Tibial artery (tissue), 4 donors: ENCODE measurements at regions not wholly inside any gene's neighbourhood (a gene's known extent, or its start where the extent isn't known, plus 50 kb on each side); places are given as distances from the start of the nearest gene placed in this dataset.

Source experiments
- DNase-seq, 2 donors: peaks; one replicate each; pipeline ENCODE4 v3.0.0-alpha.2; 2019
- H3K27ac ChIP-seq, 2 donors: fragments of 200-600 bp; sonication (generic) in 1 of 2; 1 replicate in 1 of 2; 2 replicates in 1 of 2; pipeline ENCODE4 v1.5.1; 2018 to 2019; ENCODE audit warnings: mild to moderate bottlenecking in 1 of 2
- H3K27me3 ChIP-seq, 2 donors: fragments of 200-600 bp; sonication (generic) in 1 of 2; one replicate each; pipeline versions ENCODE4 v1.5.1 to v1.6.0; 2016 to 2019
- H3K36me3 ChIP-seq, 3 donors: fragments of 200-600 bp; sonication (generic) in 2 of 3; one replicate each; pipeline ENCODE4 v1.5.1; 2016 to 2019; ENCODE audit warnings: mild to moderate bottlenecking in 2 of 3
- H3K4me1 ChIP-seq, 4 donors: fragments of 200-600 bp; sonication (generic) in 2 of 4; 1 replicate in 3 of 4; 2 replicates in 1 of 4; pipeline ENCODE4 v1.5.1; 2016 to 2019
- H3K4me3 ChIP-seq, 2 donors: fragments of 200-600 bp; sonication (generic) in 1 of 2; 1 replicate in 1 of 2; 2 replicates in 1 of 2; pipeline ENCODE4 v1.5.1; 2018 to 2019; ENCODE audit warnings: mild to moderate bottlenecking in 2 of 2
- H3K9me3 ChIP-seq, 3 donors: fragments of 200-600 bp; sonication (generic) in 1 of 3; one replicate each; pipeline ENCODE4 v1.5.1; 2016 to 2019
- intact Hi-C: fragments of 100-400 bp; cut with DNase I; formaldehyde crosslinking; loops from one replicate; pipeline ENCODE4 v1.15.0; 2023; ENCODE audit warnings: low total_unique reads
- TF ChIP-seq, protein P1 (sequence below), 2 experiments: fragments of 200-600 bp in 1 of 2; fragments of 450-650 bp in 1 of 2; IDR thresholded peaks; one replicate each; pipeline ENCODE4 v1.5.1; 2017 to 2019; ENCODE audit warnings: antibody characterized with exemption in 2 of 2, mild to moderate bottlenecking in 1 of 2, moderate library complexity in 1 of 2

GRCh38 chr5:126017096-126017495, 406.1 kb upstream of the GRAMD2B start:
- Histone ChIP-seq H3K4me1 (peaks cover 0 to 19% (median 9%) of the 10 kb centered on the region in 4 donors), H3K9me3 (no peaks in the 10 kb centered on the region), H3K4me3 (no peak overlapping the region), H3K27me3 (no peaks in the 10 kb centered on the region), H3K36me3 (no peaks in the 10 kb centered on the region), H3K27ac (no peak overlapping the region)
- DNase-seq = no peak
- TF ChIP-seq, protein P1, sequence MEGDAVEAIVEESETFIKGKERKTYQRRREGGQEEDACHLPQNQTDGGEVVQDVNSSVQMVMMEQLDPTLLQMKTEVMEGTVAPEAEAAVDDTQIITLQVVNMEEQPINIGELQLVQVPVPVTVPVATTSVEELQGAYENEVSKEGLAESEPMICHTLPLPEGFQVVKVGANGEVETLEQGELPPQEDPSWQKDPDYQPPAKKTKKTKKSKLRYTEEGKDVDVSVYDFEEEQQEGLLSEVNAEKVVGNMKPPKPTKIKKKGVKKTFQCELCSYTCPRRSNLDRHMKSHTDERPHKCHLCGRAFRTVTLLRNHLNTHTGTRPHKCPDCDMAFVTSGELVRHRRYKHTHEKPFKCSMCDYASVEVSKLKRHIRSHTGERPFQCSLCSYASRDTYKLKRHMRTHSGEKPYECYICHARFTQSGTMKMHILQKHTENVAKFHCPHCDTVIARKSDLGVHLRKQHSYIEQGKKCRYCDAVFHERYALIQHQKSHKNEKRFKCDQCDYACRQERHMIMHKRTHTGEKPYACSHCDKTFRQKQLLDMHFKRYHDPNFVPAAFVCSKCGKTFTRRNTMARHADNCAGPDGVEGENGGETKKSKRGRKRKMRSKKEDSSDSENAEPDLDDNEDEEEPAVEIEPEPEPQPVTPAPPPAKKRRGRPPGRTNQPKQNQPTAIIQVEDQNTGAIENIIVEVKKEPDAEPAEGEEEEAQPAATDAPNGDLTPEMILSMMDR (IDR thresholded peaks at IDR 0.05) = no peak
- intact Hi-C loops = no loop called here

DNA sequence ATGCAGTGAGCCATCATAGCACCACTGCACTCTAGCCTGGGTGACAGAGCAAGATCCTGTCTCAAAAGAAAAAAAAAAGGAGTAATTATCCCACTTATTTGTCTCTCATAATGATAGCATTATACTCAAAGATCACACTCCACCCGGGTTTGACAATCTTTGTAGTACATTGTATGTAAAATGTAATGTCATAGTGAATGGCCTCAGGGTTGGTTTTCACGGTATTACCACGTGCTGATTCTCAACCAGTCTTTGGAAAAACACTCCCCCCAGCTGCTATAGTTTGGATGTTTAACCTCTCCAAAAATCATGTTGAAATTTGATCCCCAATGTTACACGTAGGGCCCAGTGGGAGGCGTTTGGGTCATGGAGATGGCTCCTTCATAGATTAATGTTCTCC, 402.4 kb upstream of the GRAMD2B start:
- no peaks in the 10 kb centered on the region for H3K9me3 ChIP-seq
- no peaks in the 10 kb centered on the region for H3K27me3 ChIP-seq
- DNase-seq = no peak
- TF ChIP-seq, protein P1 (IDR thresholded peaks at IDR 0.05) = no peak
- no peak overlapping the region for H3K27ac ChIP-seq
- H3K4me3 ChIP-seq = no peak overlapping the region
- no peaks in the 10 kb centered on the region for H3K36me3 ChIP-seq
- H3K4me1 ChIP-seq = peaks cover 0 to 7% (median under 1%) of the 10 kb centered on the region in 4 donors
- intact Hi-C loops = no loop called here

GRCh38 chr5:126023994-126024441, 399.2 kb upstream of the GRAMD2B start:
- intact Hi-C loops = no loop called here
- no peaks in the 10 kb centered on the region for H3K36me3 ChIP-seq

DNA sequence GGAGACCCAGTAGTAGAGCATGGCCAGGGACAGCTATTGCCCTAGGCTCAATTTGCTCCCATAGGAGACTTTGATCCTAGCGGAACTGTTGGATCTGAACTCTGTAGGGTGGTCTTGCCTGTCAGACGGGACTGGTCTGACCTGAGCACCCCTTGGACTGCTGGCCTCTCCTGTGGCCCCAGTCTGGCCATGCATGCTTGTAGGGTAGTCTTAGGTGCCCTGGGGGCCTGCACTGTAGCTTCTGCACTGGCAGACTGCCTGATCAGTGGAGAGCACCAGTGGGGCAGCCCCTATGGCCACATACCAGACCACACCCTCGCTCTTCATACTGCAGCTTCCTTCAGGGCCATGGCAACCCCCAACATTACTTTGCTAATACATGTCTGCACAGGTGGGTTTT, 396.1 kb upstream of the GRAMD2B start:
- Histone ChIP-seq H3K4me3 (no peak overlapping the region), H3K27me3 (no peaks in the 10 kb centered on the region), H3K36me3 (no peaks in the 10 kb centered on the region), H3K4me1 (peaks cover 0 to 8% (median 0%) of the 10 kb centered on the region in 4 donors), H3K9me3 (peaks cover 0 to 5% (median 0%) of the 10 kb centered on the region in 3 donors), H3K27ac (no peak overlapping the region)
- TF ChIP-seq, protein P1 (IDR thresholded peaks at IDR 0.05) = no peak
- no peak for DNase-seq
- intact Hi-C loops = no loop called here

More at GRCh38 chr5:126023994-126024441, 399.2 kb upstream of the GRAMD2B start:
- peaks cover 0 to 5% (median 0%) of the 10 kb centered on the region in 3 donors for H3K9me3 ChIP-seq
- H3K4me3 ChIP-seq = no peak overlapping the region
- H3K4me1 ChIP-seq = no peaks in the 10 kb centered on the region
- TF ChIP-seq, protein P1 (IDR thresholded peaks at IDR 0.05) = no peak
- DNase-seq = no peak
- no peak overlapping the region for H3K27ac ChIP-seq
- H3K27me3 ChIP-seq = no peaks in the 10 kb centered on the region

GRCh38 chr5:126027652-126028051, 395.6 kb upstream of the GRAMD2B start:
- Histone ChIP-seq H3K9me3 (peaks cover 0 to 5% (median 0%) of the 10 kb centered on the region in 3 donors), H3K4me3 (no peak overlapping the region)
- intact Hi-C loops = no loop called here

More at GRCh38 chr5:126027652-126028051, 395.6 kb upstream of the GRAMD2B start:
- TF ChIP-seq, protein P1 (IDR thresholded peaks at IDR 0.05) = no peak
- Histone ChIP-seq H3K27me3 (no peaks in the 10 kb centered on the region), H3K36me3 (no peaks in the 10 kb centered on the region), H3K27ac (no peak overlapping the region), H3K4me1 (peaks cover 0 to 11% (median 0%) of the 10 kb centered on the region in 4 donors)
- no peak for DNase-seq
